Liver (tissue), 7 donors: ENCODE measurements at regions not wholly inside any gene's neighbourhood (a gene's known extent, or its start where the extent isn't known, plus 50 kb on each side); places are given as distances from the start of the nearest gene placed in this dataset.

Experiments
- DNase-seq: peaks from one replicate; pipeline ENCODE4 v3.0.0-alpha.2; 2017; ENCODE audit warnings: low spot score
- H3K27ac ChIP-seq, 2 donors: one replicate each; pipeline ENCODE4 v1.7.0; 2013; ENCODE audit warnings: inconsistent platforms in 2 of 2, low read length in 2 of 2, control low read depth in 1 of 2, low read depth in 1 of 2, mild to moderate bottlenecking in 1 of 2
- H3K27me3 ChIP-seq, 4 donors: one replicate each; pipeline versions ENCODE4 v1.6.1 to v1.7.0; 2013; ENCODE audit warnings: low read length in 3 of 4, inconsistent platforms in 1 of 4, mild to moderate bottlenecking in 1 of 4, moderate library complexity in 1 of 4; ENCODE audit not compliant: control insufficient read depth in 4 of 4, insufficient read depth in 4 of 4
- H3K36me3 ChIP-seq, 4 donors: one replicate each; pipeline versions ENCODE4 v1.6.1 to v1.7.0; 2013; ENCODE audit warnings: low read length in 3 of 4, mild to moderate bottlenecking in 3 of 4, low read depth in 1 of 4, moderate library complexity in 1 of 4; ENCODE audit not compliant: control insufficient read depth in 4 of 4, insufficient read depth in 3 of 4
- H3K4me1 ChIP-seq, 4 donors: one replicate each; pipeline versions ENCODE4 v1.6.1 to v1.7.0; 2013; ENCODE audit warnings: low read length in 3 of 4, mild to moderate bottlenecking in 3 of 4, moderate library complexity in 1 of 4; ENCODE audit not compliant: control insufficient read depth in 4 of 4, insufficient read depth in 4 of 4
- H3K4me3 ChIP-seq, 3 donors: one replicate each; pipeline versions ENCODE4 v1.6.1 to v1.7.0; 2013; ENCODE audit warnings: low read length in 3 of 3, control low read depth in 1 of 3, low read depth in 1 of 3, mild to moderate bottlenecking in 1 of 3
- H3K9ac ChIP-seq, 2 donors: one replicate each; pipeline ENCODE4 v1.7.0; 2013; ENCODE audit warnings: low read length in 2 of 2, mild to moderate bottlenecking in 2 of 2, moderate library complexity in 2 of 2, control low read depth in 1 of 2, low read depth in 1 of 2
- H3K9me3 ChIP-seq, 4 donors: one replicate each; pipeline versions ENCODE4 v1.6.1 to v1.7.0; 2013; ENCODE audit warnings: low read length in 3 of 4; ENCODE audit not compliant: control insufficient read depth in 4 of 4
- ATF3 ChIP-seq: IDR thresholded peaks from 2 replicates; pipeline ENCODE4 v1.6.1; 2016; ENCODE audit warnings: antibody characterized with exemption
- EGR1 ChIP-seq, 2 donors: IDR thresholded peaks; 2 replicates each; pipeline ENCODE4 v1.6.1; 2016 to 2018; ENCODE audit warnings: antibody characterized with exemption in 2 of 2, low read depth in 2 of 2
- FOXA1 ChIP-seq: IDR thresholded peaks from 2 replicates; pipeline ENCODE4 v1.6.1; 2016; ENCODE audit warnings: antibody characterized with exemption
- FOXA2 ChIP-seq: IDR thresholded peaks from 2 replicates; pipeline ENCODE4 v1.6.1; 2016; ENCODE audit warnings: antibody characterized with exemption
- GABPA ChIP-seq, 2 donors: IDR thresholded peaks in 1 of 2; conservative IDR thresholded peaks in 1 of 2; 2 replicates each; pipeline ENCODE4 v1.6.1; 2016; ENCODE audit warnings: antibody characterized with exemption in 2 of 2, mild to moderate bottlenecking in 1 of 2, moderate library complexity in 1 of 2
- HNF4A ChIP-seq, 2 donors: conservative IDR thresholded peaks; 2 replicates each; pipeline ENCODE4 v1.6.1; 2016; ENCODE audit warnings: antibody characterized with exemption in 2 of 2, mild to moderate bottlenecking in 2 of 2
- JUND ChIP-seq, 2 donors: IDR thresholded peaks; 2 replicates each; pipeline ENCODE4 v1.6.1; 2016; ENCODE audit warnings: antibody characterized with exemption in 2 of 2
- NR2F2 ChIP-seq: IDR thresholded peaks from 2 replicates; pipeline ENCODE4 v1.6.1; 2016; ENCODE audit warnings: antibody characterized with exemption
- RAD21 ChIP-seq, 2 donors: IDR thresholded peaks; 2 replicates each; pipeline ENCODE4 v1.6.1; 2016; ENCODE audit warnings: antibody characterized with exemption in 2 of 2, mild to moderate bottlenecking in 2 of 2
- REST ChIP-seq: IDR thresholded peaks from 2 replicates; pipeline ENCODE4 v1.6.1; 2016; ENCODE audit warnings: antibody characterized with exemption, mild to moderate bottlenecking
- RXRA ChIP-seq, 2 donors: IDR thresholded peaks; 2 replicates each; pipeline ENCODE4 v1.6.1; 2017 to 2018; ENCODE audit warnings: antibody characterized with exemption in 2 of 2, mild to moderate bottlenecking in 1 of 2
- SP1 ChIP-seq: IDR thresholded peaks from 2 replicates; pipeline ENCODE4 v1.6.1; 2018; ENCODE audit warnings: antibody characterized with exemption, mild to moderate bottlenecking
- TAF1 ChIP-seq: conservative IDR thresholded peaks from 2 replicates; pipeline ENCODE4 v1.6.1; 2016; ENCODE audit warnings: antibody characterized with exemption, mild to moderate bottlenecking
- YY1 ChIP-seq: IDR thresholded peaks from 2 replicates; pipeline ENCODE4 v1.6.1; 2016; ENCODE audit warnings: antibody characterized with exemption, mild to moderate bottlenecking
- ZBTB33 ChIP-seq: IDR thresholded peaks from 2 replicates; pipeline ENCODE4 v1.6.1; 2016; ENCODE audit warnings: antibody characterized with exemption
- WGBS: extraction: QIAGEN DNeasy Blood & Tissue Kit; methylation state at CpG from one replicate; pipeline ENCODE4 v1.1.7; 2013; 5-methylcytosine and 5-hydroxymethylcytosine counted together
- TF ChIP-seq, protein P1 (sequence below): IDR thresholded peaks from 2 replicates; pipeline ENCODE4 v1.6.1; 2016; ENCODE audit warnings: antibody characterized with exemption
- donor health status: healthy.
- donor health status: healthy.
- donor health status: healthy.
- donor health status: healthy.

GRCh38 chr4:112845386-112845785, 204.1 kb upstream of the ANK2 start:
- Histone ChIP-seq H3K9me3 (no peaks in the 10 kb centered on the region), H3K27me3 (no peaks in the 10 kb centered on the region), H3K4me3 (no peak overlapping the region), H3K27ac (no peak overlapping the region), H3K36me3 (no peaks in the 10 kb centered on the region), H3K9ac (no peak overlapping the region), H3K4me1 (no peaks in the 10 kb centered on the region)
- WGBS, result 78% methylated on average over 3 of the region's 3 CpGs
- TF ChIP-seq, protein P1, sequence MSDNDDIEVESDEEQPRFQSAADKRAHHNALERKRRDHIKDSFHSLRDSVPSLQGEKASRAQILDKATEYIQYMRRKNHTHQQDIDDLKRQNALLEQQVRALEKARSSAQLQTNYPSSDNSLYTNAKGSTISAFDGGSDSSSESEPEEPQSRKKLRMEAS, result no peak
- TF ChIP-seq RXRA (IDR thresholded peaks at IDR 0.05), result no peak
- TF ChIP-seq ATF3, result no peak
- TF ChIP-seq NR2F2, result no peak
- no peak for TF ChIP-seq SP1
- TF ChIP-seq FOXA2, result no peak
- TF ChIP-seq YY1, result no peak
- TF ChIP-seq HNF4A (conservative IDR thresholded peaks at IDR 0.05), result no peak
- no peak for TF ChIP-seq ZBTB33
- TF ChIP-seq RAD21 (IDR thresholded peaks at IDR 0.05), result no peak
- no peak for TF ChIP-seq REST
- TF ChIP-seq EGR1 (IDR thresholded peaks at IDR 0.05; ENCODE audit: low read depth in 2 of 2), result no peak
- TF ChIP-seq JUND (IDR thresholded peaks at IDR 0.05), result no peak
- TF ChIP-seq GABPA (IDR thresholded peaks at IDR 0.05 in 1 of 2, conservative IDR thresholded peaks at IDR 0.05 in 1 of 2), result no peak
- no peak for DNase-seq

GRCh38 chr4:112847045-112847444, 202.4 kb upstream of the ANK2 start:
- no peak for DNase-seq
- 88% methylated on average over 4 of the region's 4 CpGs for WGBS
- no peaks in the 10 kb centered on the region for H3K4me1 ChIP-seq
- TF ChIP-seq FOXA1, result no peak
- no peak for TF ChIP-seq ZBTB33
- no peak for TF ChIP-seq TAF1
- no peak for TF ChIP-seq JUND (IDR thresholded peaks at IDR 0.05)
- TF ChIP-seq, protein P1, result no peak
- no peak for TF ChIP-seq NR2F2
- TF ChIP-seq RAD21 (IDR thresholded peaks at IDR 0.05), result no peak
- no peak for TF ChIP-seq ATF3
- no peak for TF ChIP-seq GABPA (IDR thresholded peaks at IDR 0.05 in 1 of 2, conservative IDR thresholded peaks at IDR 0.05 in 1 of 2)
- H3K4me3 ChIP-seq, result no peak overlapping the region
- H3K36me3 ChIP-seq, result no peaks in the 10 kb centered on the region
- no peak overlapping the region for H3K27ac ChIP-seq
- H3K27me3 ChIP-seq, result peaks cover 0 to 3% (median 0%) of the 10 kb centered on the region in 4 donors
- H3K9me3 ChIP-seq, result no peaks in the 10 kb centered on the region
- H3K9ac ChIP-seq, result no peak overlapping the region
